Stimulated activated CD4-positive, alpha-beta T cell treated with anti-CD3 and anti-CD28 coated beads, Interleukin-2, amount 100 ng/mL, for 24 hours (primary cell): ENCODE measurements at regions not wholly inside any gene's neighbourhood (a gene's known extent, or its start where the extent isn't known, plus 50 kb on each side); places are given as distances from the start of the nearest gene placed in this dataset.
"Not testable (repeated sequence)": the region's sequence is repeated elsewhere in the genome, so short reads cannot be mapped to it uniquely, and the experiment has no call there.

Experiments used
- DNase-seq, 2 donors: peaks; one replicate each; pipeline ENCODE4 v3.0.0-alpha.2; 2020

- no peak for DNase-seq
Observed at GRCh38 chr7:118420888-118421287, 196.4 kb downstream of the ANKRD7 start.

- no peak for DNase-seq
Observed at GRCh38 chr7:118429141-118429540, 204.6 kb downstream of the ANKRD7 start.

GRCh38 chr7:118436663-118437062, 212.2 kb downstream of the ANKRD7 start:
- no peak for DNase-seq

- not testable (repeated sequence) for DNase-seq
Observed at GRCh38 chr7:118449030-118449429, 224.5 kb downstream of the ANKRD7 start.

GRCh38 chr7:118449797-118450567, 225.5 kb downstream of the ANKRD7 start:
- DNase-seq, result no peak

- DNase-seq, result no peak
Observed at GRCh38 chr7:118452128-118452527, 227.6 kb downstream of the ANKRD7 start.

GRCh38 chr7:118467381-118467780, 242.9 kb downstream of the ANKRD7 start:
- no peak for DNase-seq

- no peak for DNase-seq
Observed at GRCh38 chr7:118472581-118472980, 248.1 kb downstream of the ANKRD7 start.

GRCh38 chr7:118473271-118473670, 248.8 kb downstream of the ANKRD7 start:
- no peak for DNase-seq

GRCh38 chr7:118476036-118476435, 251.5 kb downstream of the ANKRD7 start:
- DNase-seq, result no peak

GRCh38 chr7:118477036-118477435, 252.5 kb downstream of the ANKRD7 start:
- DNase-seq, result no peak

GRCh38 chr7:118478236-118478635, 253.7 kb downstream of the ANKRD7 start:
- no peak for DNase-seq

- no peak for DNase-seq
Observed at GRCh38 chr7:118478931-118479330, 254.4 kb downstream of the ANKRD7 start.

- no peak for DNase-seq
Observed at GRCh38 chr7:118492466-118492865, 268.0 kb downstream of the ANKRD7 start.

GRCh38 chr7:118496138-118496644, 271.7 kb downstream of the ANKRD7 start:
- DNase-seq, result no peak

- no peak for DNase-seq
Observed at GRCh38 chr7:118502235-118502634, 277.7 kb downstream of the ANKRD7 start.

- DNase-seq, result no peak
Observed at GRCh38 chr7:118511146-118511545, 286.6 kb downstream of the ANKRD7 start.

- no peak for DNase-seq
Observed at GRCh38 chr7:118517275-118517674, 292.8 kb downstream of the ANKRD7 start.

- DNase-seq, result no peak
Observed at GRCh38 chr7:118525020-118525419, 300.5 kb downstream of the ANKRD7 start.

GRCh38 chr7:118531566-118531965, 307.1 kb downstream of the ANKRD7 start:
- DNase-seq, result no peak

- no peak for DNase-seq
Observed at GRCh38 chr7:118559207-118559606, 334.7 kb downstream of the ANKRD7 start.

GRCh38 chr7:118563311-118563710, 338.8 kb downstream of the ANKRD7 start:
- DNase-seq, result no peak

- no peak for DNase-seq
Observed at GRCh38 chr7:118572604-118573003, 348.1 kb downstream of the ANKRD7 start.

GRCh38 chr7:118573085-118573484, 348.6 kb downstream of the ANKRD7 start:
- no peak for DNase-seq

- no peak for DNase-seq
Observed at GRCh38 chr7:118575393-118575948, 351.0 kb downstream of the ANKRD7 start.
